ENCODE measurements at regions not wholly inside any gene's neighbourhood (a gene's known extent, or its start where the extent isn't known, plus 50 kb on each side); places are given as distances from the start of the nearest gene placed in this dataset.

DNA sequence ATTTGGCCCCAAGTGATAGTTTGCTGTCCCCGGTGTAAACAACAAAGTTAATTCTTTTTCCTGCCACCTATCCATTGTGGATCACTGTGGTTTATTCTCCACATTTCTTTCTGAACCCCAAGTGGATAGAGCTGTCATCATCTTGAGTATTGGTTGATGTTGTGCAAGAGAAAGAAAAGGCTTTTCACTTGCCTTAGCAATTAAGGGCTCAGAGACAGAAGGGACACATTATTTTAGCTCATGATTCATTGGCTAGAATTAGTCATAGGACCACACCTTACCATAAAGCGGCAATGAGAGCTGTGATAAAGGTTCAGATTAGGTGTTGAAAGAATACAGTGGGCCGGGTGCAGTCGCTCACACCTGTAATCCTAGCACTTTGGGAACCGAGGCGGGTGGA lies 442.1 kb upstream of the DCC start:
- Mint-ChIP-seq H3K9me3 (no peaks in the 10 kb centered on the region), H3K36me3 (no peaks in the 10 kb centered on the region), H3K27ac (no peak overlapping the region), H3K27me3 (ENCODE audit: insufficient read depth, low read depth) (peaks cover 4% of the 10 kb centered on the region), H3K4me3 (no peak overlapping the region), H3K4me1 (peaks cover 9% of the 10 kb centered on the region)
- Histone ChIP-seq H3K27ac (no peak overlapping the region), H3K9ac (no peak overlapping the region), H3K4me3 (no peak overlapping the region), H3K36me3 (no peaks in the 10 kb centered on the region), H3K27me3 (no peaks in the 10 kb centered on the region), H3K4me2 (no peak overlapping the region), H4K20me1 (ENCODE audit: low read depth) (no peaks in the 10 kb centered on the region), H2AFZ (replicated peaks) (no peak overlapping the region), H3K9me3 (ENCODE audit: low read depth) (no peaks in the 10 kb centered on the region), H3K79me2 (ENCODE audit: low read depth) (no peaks in the 10 kb centered on the region), H3K4me1 (no peaks in the 10 kb centered on the region), H3F3A (ENCODE audit: low read depth) (no peaks in the 10 kb centered on the region)
- TF ChIP-seq EZH2phosphoT487 (IDR thresholded peaks at IDR 0.05) = no peak
- TF ChIP-seq CTCF (IDR thresholded peaks at IDR 0.05) = no peak
- no peak for DNase-seq (ENCODE audit: low spot score)

GRCh38 chr18:51907687-51908597 lies 432.1 kb upstream of the DCC start:
- Histone ChIP-seq H3K4me3 (no peak overlapping the region), H3K4me2 (no peak overlapping the region), H3K79me2 (ENCODE audit: low read depth) (no peaks in the 10 kb centered on the region), H3K4me1 (no peaks in the 10 kb centered on the region), H3K36me3 (no peaks in the 10 kb centered on the region), H3K27ac (no peak overlapping the region), H4K20me1 (ENCODE audit: low read depth) (no peaks in the 10 kb centered on the region), H2AFZ (replicated peaks) (peak overlapping the region; percentile 50), H3K9ac (no peak overlapping the region), H3F3A (ENCODE audit: low read depth) (no peaks in the 10 kb centered on the region), H3K9me3 (ENCODE audit: low read depth) (no peaks in the 10 kb centered on the region), H3K27me3 (no peaks in the 10 kb centered on the region)
- no peak for DNase-seq (ENCODE audit: low spot score)
- no peaks in the 10 kb centered on the region for H3K9me3 Mint-ChIP-seq
- no peak overlapping the region for H3K27ac Mint-ChIP-seq
- H3K4me3 Mint-ChIP-seq = no peak overlapping the region
- peaks cover 3% of the 10 kb centered on the region for H3K27me3 Mint-ChIP-seq (ENCODE audit: insufficient read depth, low read depth)
- TF ChIP-seq CTCF (IDR thresholded peaks at IDR 0.05) (no peak), EZH2 (IDR thresholded peaks at IDR 0.05) (no peak), EZH2phosphoT487 (IDR thresholded peaks at IDR 0.05) (no peak)
- no peaks in the 10 kb centered on the region for H3K36me3 Mint-ChIP-seq
- H3K4me1 Mint-ChIP-seq = no peaks in the 10 kb centered on the region

GRCh38 chr18:51908598-51908944 lies 431.4 kb upstream of the DCC start:
- TF ChIP-seq EZH2 (IDR thresholded peaks at IDR 0.05) = no peak
- no peak for TF ChIP-seq EZH2phosphoT487 (IDR thresholded peaks at IDR 0.05)
- TF ChIP-seq CTCF (IDR thresholded peaks at IDR 0.05) = no peak
- Mint-ChIP-seq H3K36me3 (no peaks in the 10 kb centered on the region), H3K4me1 (no peaks in the 10 kb centered on the region), H3K27me3 (ENCODE audit: insufficient read depth, low read depth) (peaks cover 3% of the 10 kb centered on the region), H3K27ac (no peak overlapping the region), H3K9me3 (no peaks in the 10 kb centered on the region), H3K4me3 (no peak overlapping the region)
- Histone ChIP-seq H3F3A (ENCODE audit: low read depth) (no peaks in the 10 kb centered on the region), H3K9me3 (ENCODE audit: low read depth) (no peaks in the 10 kb centered on the region), H3K9ac (no peak overlapping the region), H3K4me1 (no peaks in the 10 kb centered on the region), H3K27ac (no peak overlapping the region), H3K4me3 (no peak overlapping the region), H3K79me2 (ENCODE audit: low read depth) (no peaks in the 10 kb centered on the region), H3K36me3 (no peaks in the 10 kb centered on the region), H4K20me1 (ENCODE audit: low read depth) (no peaks in the 10 kb centered on the region), H3K4me2 (no peak overlapping the region), H3K27me3 (no peaks in the 10 kb centered on the region), H2AFZ (replicated peaks) (no peak overlapping the region)
- no peak for DNase-seq (ENCODE audit: low spot score)

All from neural progenitor cell (in vitro differentiated cells).